HCT116 (cell line): ENCODE measurements at regions not wholly inside any gene's neighbourhood (a gene's known extent, or its start where the extent isn't known, plus 50 kb on each side); places are given as distances from the start of the nearest gene placed in this dataset.

Source experiments
- ATAC-seq: fragments of 200-7000 bp; cut with Tn5 transposase; 2 replicates; pipeline ENCODE4 v1.9.1; 2020; ENCODE audit warnings: mild to moderate bottlenecking, moderate library complexity
- BruUV-seq: library from RNA; stranded (reverse); fragments of 400-500 nt; replicated peaks from 2 replicates; lab custom pipeline; 2021; lab: Mats Ljungman, UMichigan
- CTCF ChIA-PET: fragments of 300-600 bp; sonication (Branson Sonifier 250); formaldehyde crosslinking; loops from one replicate; lab custom pipeline; 2021; ENCODE audit warnings: antibody characterized with exemption; lab: Charles Lee
- POLR2A ChIA-PET: fragments of 300-600, 350-600 bp; sonication (Branson Sonifier 250); formaldehyde crosslinking; loops from one replicate; lab custom pipeline; 2021; ENCODE audit warnings: antibody characterized with exemption; lab: Charles Lee
- RAD21 ChIA-PET, 2 experiments: fragments of 300-600 bp; sonication (Branson Sonifier 250); formaldehyde crosslinking; loops; one replicate each; lab custom pipeline; 2023; ENCODE audit warnings: low total read pairs in 2 of 2; ENCODE audit not compliant: uncharacterized antibody in 2 of 2, unreplicated experiment in 2 of 2, low non-redundant PET in 1 of 2; lab: Charles Lee
- DNase-seq: peaks from one replicate; pipeline ENCODE4 v3.0.0-alpha.2; 2010; ENCODE audit warnings: low read depth, low spot score
- H2AFZ ChIP-seq: fragments of 200-600 bp; shearing (Covaris generic), sonication (generic); 2 replicates; pipeline ENCODE4 v1.6.1; 2017; ENCODE audit warnings: low read depth, mixed run types, mixed read lengths, antibody characterized with exemption, low read length; ENCODE audit not compliant: poor library complexity, severe bottlenecking
- H3K27ac ChIP-seq: 2 replicates; pipeline ENCODE4 v1.5.1; 2012; ENCODE audit warnings: low read depth, low read length
- H3K27me3 ChIP-seq: fragments of 200-600 bp; sonication (generic); 2 replicates; pipeline ENCODE4 v1.6.1; 2016; ENCODE audit warnings: mixed run types, low read length, mixed read lengths; ENCODE audit not compliant: insufficient read depth
- H3K36me3 ChIP-seq, 2 experiments: fragments of 200-500 bp in 1 of 2; fragments of 200-600 bp in 1 of 2; sonication (Bioruptor generic) in 1 of 2; sonication (generic) in 1 of 2; 2 replicates each; pipeline versions ENCODE4 v1.5.1 to v1.6.1; 2014 to 2016; ENCODE audit warnings: low read length in 2 of 2, inconsistent platforms in 1 of 2, mixed read lengths in 1 of 2, mixed run types in 1 of 2; ENCODE audit not compliant: insufficient read depth in 2 of 2, control insufficient read depth in 1 of 2
- H3K4me1 ChIP-seq, 2 experiments: fragments of 200-600 bp in 1 of 2; sonication (generic) in 1 of 2; 2 replicates each; pipeline versions ENCODE4 v1.5.1 to v1.6.1; 2012 to 2017; ENCODE audit warnings: low read length in 2 of 2, inconsistent platforms in 1 of 2, mild to moderate bottlenecking in 1 of 2, mixed read lengths in 1 of 2, mixed run types in 1 of 2, moderate library complexity in 1 of 2; ENCODE audit not compliant: insufficient read depth in 2 of 2, control insufficient read depth in 1 of 2
- H3K4me2 ChIP-seq: fragments of 200-600 bp; sonication (generic); 2 replicates; pipeline ENCODE4 v1.6.1; 2017; ENCODE audit warnings: mixed run types, low read length, mixed read lengths
- H3K4me3 ChIP-seq, 2 experiments: fragments of 200-600 bp in 1 of 2; sonication (generic) in 1 of 2; replicated peaks in 1 of 2; 2 replicates each; pipeline ENCODE4 v1.5.1; 2011 to 2016; ENCODE audit warnings: low read length in 2 of 2, control low read depth in 1 of 2, low read depth in 1 of 2, mild to moderate bottlenecking in 1 of 2, mixed read lengths in 1 of 2, mixed run types in 1 of 2
- H3K79me2 ChIP-seq: fragments of 200-600 bp; sonication (generic); 2 replicates; pipeline ENCODE4 v1.6.1; 2017; ENCODE audit warnings: mild to moderate bottlenecking, mixed run types, low read length, moderate library complexity, mixed read lengths; ENCODE audit not compliant: insufficient read depth
- H3K9ac ChIP-seq: fragments of 200-600 bp; sonication (generic); 2 replicates; pipeline ENCODE4 v1.6.1; 2016; ENCODE audit warnings: low read length, mixed read lengths
- H3K9me2 ChIP-seq: fragments of 200-600 bp; sonication (generic), shearing (Covaris generic); 2 replicates; pipeline ENCODE4 v1.6.1; 2017; ENCODE audit warnings: mixed run types, mild to moderate bottlenecking, moderate library complexity; ENCODE audit not compliant: insufficient read depth
- H3K9me3 ChIP-seq, 2 experiments: fragments of 200-500 bp in 1 of 2; fragments of 200-600 bp in 1 of 2; sonication (Bioruptor generic) in 1 of 2; sonication (generic) in 1 of 2; 2 replicates each; pipeline ENCODE4 v1.6.1; 2014 to 2017; ENCODE audit warnings: low read length in 2 of 2, mixed read lengths in 2 of 2, inconsistent platforms in 1 of 2, low read depth in 1 of 2, mild to moderate bottlenecking in 1 of 2, mixed run types in 1 of 2, moderate library complexity in 1 of 2; ENCODE audit not compliant: control insufficient read depth in 1 of 2, insufficient read depth in 1 of 2
- H4K20me1 ChIP-seq: fragments of 200-600 bp; sonication (generic), shearing (Covaris generic); 2 replicates; pipeline ENCODE4 v1.6.1; 2017; ENCODE audit warnings: mixed run types, mild to moderate bottlenecking, moderate library complexity; ENCODE audit not compliant: insufficient read depth
- CBX3 ChIP-seq: IDR thresholded peaks from 2 replicates; pipeline ENCODE4 v1.6.1; 2012; ENCODE audit warnings: low read depth
- CEBPB ChIP-seq: IDR thresholded peaks from 2 replicates; pipeline ENCODE4 v1.6.1; 2012; ENCODE audit warnings: low read depth
- EGR1 ChIP-seq: IDR thresholded peaks from 2 replicates; pipeline ENCODE4 v1.6.1; 2012; ENCODE audit warnings: low read depth
- EZH2 ChIP-seq: fragments of 200-600 bp; sonication (generic); IDR thresholded peaks from 2 replicates; pipeline ENCODE4 v1.6.1; 2017; ENCODE audit warnings: antibody characterized with exemption, mixed run types
- EZH2phosphoT487 ChIP-seq: fragments of 200-600 bp; IDR thresholded peaks from 2 replicates; pipeline ENCODE4 v1.6.1; 2018; ENCODE audit warnings: antibody characterized with exemption, borderline replicate concordance
- FOSL1 ChIP-seq: IDR thresholded peaks from 2 replicates; pipeline ENCODE4 v1.6.1; 2012; ENCODE audit warnings: low read depth
- JUND ChIP-seq: IDR thresholded peaks from 2 replicates; pipeline ENCODE4 v1.6.1; 2012
- POLR2AphosphoS5 ChIP-seq: IDR thresholded peaks from 2 replicates; pipeline ENCODE4 v1.6.1; 2011; ENCODE audit warnings: mild to moderate bottlenecking, low read depth, low read length, moderate library complexity
- RAD21 ChIP-seq: IDR thresholded peaks from 2 replicates; pipeline ENCODE4 v1.6.1; 2012; ENCODE audit warnings: low read depth, mild to moderate bottlenecking
- REST ChIP-seq: IDR thresholded peaks from 2 replicates; pipeline ENCODE4 v1.6.1; 2012; ENCODE audit warnings: low read depth
- SIN3A ChIP-seq: IDR thresholded peaks from 2 replicates; pipeline ENCODE4 v1.6.1; 2012; ENCODE audit warnings: low read depth
- SRF ChIP-seq: IDR thresholded peaks from 2 replicates; pipeline ENCODE4 v1.6.1; 2012; ENCODE audit warnings: low read depth
- YY1 ChIP-seq: IDR thresholded peaks from 2 replicates; pipeline ENCODE4 v1.6.1; 2011; ENCODE audit warnings: low read length, low read depth, moderate library complexity, mild to moderate bottlenecking; ENCODE audit not compliant: insufficient replicate concordance; ENCODE audit errors: extremely low read depth
- ZBTB33 ChIP-seq: IDR thresholded peaks from 2 replicates; pipeline ENCODE4 v1.6.1; 2011; ENCODE audit warnings: mild to moderate bottlenecking, low read length, moderate library complexity; ENCODE audit not compliant: insufficient replicate concordance; ENCODE audit errors: extremely low read depth
- ZFX ChIP-seq: fragments of 450-650 bp; IDR thresholded peaks from 2 replicates; pipeline ENCODE4 v1.6.1; 2017
- ZNF274 ChIP-seq: fragments of 200-500 bp; sonication (Bioruptor generic); IDR thresholded peaks from 2 replicates; pipeline ENCODE4 v1.6.1; 2014; ENCODE audit warnings: mild to moderate bottlenecking, low read depth, low read length, inconsistent platforms
- intact Hi-C: fragments of 100-400 bp; cut with micrococcal nuclease; formaldehyde crosslinking; loops from 2 replicates; pipeline ENCODE4 v1.10.0; 2022
- TF ChIP-seq, protein P1 (sequence below), 3 experiments: fragments of 200-600 bp in 1 of 3; sonication (generic) in 1 of 3; IDR thresholded peaks in 2 of 3; conservative IDR thresholded peaks in 1 of 3; 2 replicates each; pipeline ENCODE4 v1.5.1; 2012 to 2017; ENCODE audit warnings: low read depth in 2 of 3, low read length in 2 of 3, antibody characterized with exemption in 1 of 3, borderline replicate concordance in 1 of 3, control low read depth in 1 of 3, mild to moderate bottlenecking in 1 of 3, mixed read lengths in 1 of 3, mixed run types in 1 of 3, moderate library complexity in 1 of 3; ENCODE audit not compliant: insufficient read depth in 1 of 3
- TF ChIP-seq, protein P2 (sequence below): IDR thresholded peaks from 2 replicates; pipeline ENCODE4 v1.6.1; 2012
- TF ChIP-seq, protein P3 (sequence below): IDR thresholded peaks from 2 replicates; pipeline ENCODE4 v1.6.1; 2012

GRCh38 chr12:3348055-3348454, 142.9 kb upstream of the PRMT8 start:
- TF ChIP-seq ZFX (no peak), POLR2AphosphoS5 (no peak), CBX3 (no peak), EZH2 (no peak), ZNF274 (no peak), SIN3A (no peak), YY1 (no peak), EZH2phosphoT487 (no peak), RAD21 (no peak), FOSL1 (no peak), SRF (no peak), CEBPB (no peak), EGR1 (no peak), JUND (no peak), ZBTB33 (no peak), REST (no peak)
- TF ChIP-seq, protein P1, sequence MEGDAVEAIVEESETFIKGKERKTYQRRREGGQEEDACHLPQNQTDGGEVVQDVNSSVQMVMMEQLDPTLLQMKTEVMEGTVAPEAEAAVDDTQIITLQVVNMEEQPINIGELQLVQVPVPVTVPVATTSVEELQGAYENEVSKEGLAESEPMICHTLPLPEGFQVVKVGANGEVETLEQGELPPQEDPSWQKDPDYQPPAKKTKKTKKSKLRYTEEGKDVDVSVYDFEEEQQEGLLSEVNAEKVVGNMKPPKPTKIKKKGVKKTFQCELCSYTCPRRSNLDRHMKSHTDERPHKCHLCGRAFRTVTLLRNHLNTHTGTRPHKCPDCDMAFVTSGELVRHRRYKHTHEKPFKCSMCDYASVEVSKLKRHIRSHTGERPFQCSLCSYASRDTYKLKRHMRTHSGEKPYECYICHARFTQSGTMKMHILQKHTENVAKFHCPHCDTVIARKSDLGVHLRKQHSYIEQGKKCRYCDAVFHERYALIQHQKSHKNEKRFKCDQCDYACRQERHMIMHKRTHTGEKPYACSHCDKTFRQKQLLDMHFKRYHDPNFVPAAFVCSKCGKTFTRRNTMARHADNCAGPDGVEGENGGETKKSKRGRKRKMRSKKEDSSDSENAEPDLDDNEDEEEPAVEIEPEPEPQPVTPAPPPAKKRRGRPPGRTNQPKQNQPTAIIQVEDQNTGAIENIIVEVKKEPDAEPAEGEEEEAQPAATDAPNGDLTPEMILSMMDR (IDR thresholded peaks at IDR 0.05 in 2 of 3, conservative IDR thresholded peaks at IDR 0.05 in 1 of 3; ENCODE audit: borderline replicate concordance in 1 of 3, insufficient read depth in 1 of 3, low read depth in 2 of 3, low read length in 2 of 3): no peak
- TF ChIP-seq, protein P2, sequence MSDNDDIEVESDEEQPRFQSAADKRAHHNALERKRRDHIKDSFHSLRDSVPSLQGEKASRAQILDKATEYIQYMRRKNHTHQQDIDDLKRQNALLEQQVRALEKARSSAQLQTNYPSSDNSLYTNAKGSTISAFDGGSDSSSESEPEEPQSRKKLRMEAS: no peak
- TF ChIP-seq, protein P3, sequence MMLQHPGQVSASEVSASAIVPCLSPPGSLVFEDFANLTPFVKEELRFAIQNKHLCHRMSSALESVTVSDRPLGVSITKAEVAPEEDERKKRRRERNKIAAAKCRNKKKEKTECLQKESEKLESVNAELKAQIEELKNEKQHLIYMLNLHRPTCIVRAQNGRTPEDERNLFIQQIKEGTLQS: no peak
- H3K27me3 ChIP-seq: no peaks in the 10 kb centered on the region
- no peak overlapping the region for H3K4me3 ChIP-seq
- CTCF ChIA-PET: no interaction called here
- no TSS peak for BruUV-seq
- ATAC-seq (no peak), DNase-seq (no peak)
- H3K36me3 ChIP-seq: no peaks in the 10 kb centered on the region
- no peaks in the 10 kb centered on the region for H3K79me2 ChIP-seq
- no peaks in the 10 kb centered on the region for H3K9me3 ChIP-seq
- no peaks in the 10 kb centered on the region for H4K20me1 ChIP-seq
- POLR2A ChIA-PET: no interaction called here
- RAD21 ChIA-PET: no interaction called here
- H2AFZ ChIP-seq: no peak overlapping the region
- intact Hi-C loops: no loop called here
- no peak overlapping the region for H3K27ac ChIP-seq
- H3K9me2 ChIP-seq: no peaks in the 10 kb centered on the region
- no peak overlapping the region for H3K4me2 ChIP-seq
- no peak overlapping the region for H3K9ac ChIP-seq
- H3K4me1 ChIP-seq: no peaks in the 10 kb centered on the region
